Mucosa of gallbladder (tissue), 1 donor: ENCODE measurements at regions not wholly inside any gene's neighbourhood (a gene's known extent, or its start where the extent isn't known, plus 50 kb on each side); places are given as distances from the start of the nearest gene placed in this dataset.
A peak's percentile ranks its signal among the peaks of the same experiment; 100 is the strongest.
"Not testable (repeated sequence)": the region's sequence is repeated elsewhere in the genome, so short reads cannot be mapped to it uniquely, and the experiment has no call there.

Experiments
- DNase-seq: peaks from one replicate; pipeline ENCODE4 v3.0.0-alpha.2; 2020; ENCODE audit warnings: low spot score
- donor health status: DM: no; HTN: no; CAD: no.

- no peak for DNase-seq
Measured at GRCh38 chr6:119728220-119728750, 378.7 kb upstream of the MAN1A1 start.

GRCh38 chr6:119727504-119728219 is 378.1 kb upstream of the MAN1A1 start:
- DNase-seq: peak; percentile 13

DNA sequence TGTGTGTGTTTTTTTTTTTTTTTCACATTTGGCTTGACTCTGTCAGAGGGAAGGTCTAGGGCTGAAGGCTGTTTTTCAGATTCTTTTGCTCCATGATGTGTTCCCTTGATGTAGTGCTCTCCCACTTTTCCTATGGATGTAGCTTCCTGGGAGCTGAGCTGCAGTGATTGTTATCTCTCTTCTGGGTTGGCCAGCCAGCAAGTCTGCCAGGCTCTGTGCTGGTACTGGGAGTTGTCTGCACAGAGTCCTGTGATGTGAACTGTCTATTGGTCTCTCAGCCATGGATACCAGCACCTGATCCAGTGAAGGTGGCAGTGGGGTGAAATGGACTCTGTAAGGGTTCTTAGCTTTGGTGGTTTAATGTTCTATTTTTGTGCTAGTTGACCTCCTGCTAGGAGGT is 377.4 kb upstream of the MAN1A1 start:
- not testable (repeated sequence) for DNase-seq

DNA sequence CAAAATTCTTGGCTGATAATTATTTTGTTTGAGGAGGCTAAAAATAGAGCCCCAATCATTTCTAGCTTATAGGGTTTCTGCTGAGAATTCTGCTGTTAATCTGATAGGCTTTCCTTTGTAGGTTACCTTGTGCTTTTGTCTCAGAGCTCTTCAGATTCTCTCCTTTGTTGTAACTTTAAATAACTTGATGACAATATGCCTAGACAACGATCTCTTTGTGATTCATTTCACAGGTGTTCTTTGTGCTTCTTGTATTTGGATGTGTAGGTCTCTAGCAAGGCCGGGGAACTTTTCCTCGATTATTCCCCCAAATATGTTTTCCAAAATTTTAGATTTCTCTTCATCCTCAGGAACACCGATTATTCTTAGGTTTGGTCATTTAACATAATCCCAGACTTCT is 376.5 kb upstream of the MAN1A1 start:
- DNase-seq: no peak

DNA sequence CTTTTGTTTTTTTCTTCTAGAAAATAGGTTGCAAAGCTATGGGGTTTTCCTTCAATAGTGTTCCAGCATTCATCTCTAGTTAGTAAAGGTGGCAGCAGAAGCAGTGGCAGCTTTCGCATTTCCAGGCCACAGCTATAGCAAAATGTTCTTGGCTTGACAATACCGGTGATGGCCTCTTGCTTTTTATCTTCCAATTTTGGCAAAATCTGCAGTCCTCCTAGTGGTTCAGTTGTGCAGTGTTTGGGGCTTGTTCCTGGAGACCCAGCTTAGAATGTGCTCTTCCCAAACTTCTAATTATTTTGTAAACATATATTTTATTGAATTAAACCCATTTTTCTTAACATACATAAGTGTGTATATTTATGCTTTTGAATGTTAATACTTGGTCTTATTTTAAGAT is 370.6 kb upstream of the MAN1A1 start:
- no peak for DNase-seq

DNA sequence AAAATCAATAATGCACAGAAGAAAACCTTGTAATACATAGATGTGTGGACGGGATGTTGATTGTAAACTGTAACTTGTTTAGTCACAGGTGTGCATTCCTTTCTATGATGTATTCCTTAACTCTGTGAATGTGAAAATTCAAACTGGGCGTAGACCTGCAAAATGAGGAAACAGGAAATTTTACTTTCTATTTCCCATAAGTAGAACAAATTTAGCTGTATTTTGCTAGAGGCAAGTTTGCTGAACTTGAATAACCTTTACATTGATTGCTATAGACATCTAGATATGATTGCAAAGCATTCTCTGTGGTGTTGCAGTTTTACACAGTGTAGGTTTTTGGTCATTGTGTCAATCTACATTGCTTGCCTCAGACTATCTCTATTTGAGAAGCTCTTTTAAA is 368.4 kb upstream of the MAN1A1 start:
- DNase-seq: no peak

GRCh38 chr6:119716668-119717270 is 367.2 kb upstream of the MAN1A1 start:
- no peak for DNase-seq

GRCh38 chr6:119713903-119714302 is 364.3 kb upstream of the MAN1A1 start:
- no peak for DNase-seq

DNA sequence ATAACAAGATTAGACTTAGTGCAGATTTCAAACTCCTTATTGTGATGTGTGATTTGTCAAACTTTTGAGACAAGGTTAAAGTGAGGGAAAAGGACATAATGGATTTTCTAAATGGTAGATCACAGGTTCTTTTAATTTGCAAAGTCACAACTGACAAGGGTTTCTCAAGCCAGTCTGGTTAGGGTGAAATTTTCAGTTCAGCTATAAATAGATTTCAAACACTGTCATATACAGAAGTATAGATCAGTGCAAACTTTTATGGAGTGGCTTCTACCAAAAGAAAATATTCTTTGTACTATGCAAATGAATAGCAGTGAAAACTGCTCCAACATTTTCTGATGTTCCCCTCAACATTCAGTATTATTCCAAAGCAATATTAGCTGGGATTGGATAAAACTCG is 337.1 kb upstream of the MAN1A1 start:
- no peak for DNase-seq

DNA sequence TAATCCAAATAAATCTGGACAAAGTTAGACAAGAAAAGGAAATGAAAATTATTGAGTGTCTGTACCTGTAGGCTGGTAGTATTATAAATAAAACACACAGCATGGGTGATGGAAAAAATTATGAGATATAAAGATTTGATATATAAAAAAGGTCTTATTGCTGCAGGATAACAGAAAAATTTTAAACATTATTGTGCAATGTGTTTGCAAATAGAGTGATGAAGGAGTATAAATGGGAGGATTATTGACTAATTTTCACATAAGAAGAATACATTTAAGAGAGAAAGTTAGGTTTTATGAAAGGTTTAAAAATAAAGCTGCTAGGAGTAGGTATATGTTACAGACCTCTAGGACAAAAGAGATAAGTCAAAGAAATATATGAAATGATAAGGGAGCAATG is 336.7 kb upstream of the MAN1A1 start:
- no peak for DNase-seq

DNA sequence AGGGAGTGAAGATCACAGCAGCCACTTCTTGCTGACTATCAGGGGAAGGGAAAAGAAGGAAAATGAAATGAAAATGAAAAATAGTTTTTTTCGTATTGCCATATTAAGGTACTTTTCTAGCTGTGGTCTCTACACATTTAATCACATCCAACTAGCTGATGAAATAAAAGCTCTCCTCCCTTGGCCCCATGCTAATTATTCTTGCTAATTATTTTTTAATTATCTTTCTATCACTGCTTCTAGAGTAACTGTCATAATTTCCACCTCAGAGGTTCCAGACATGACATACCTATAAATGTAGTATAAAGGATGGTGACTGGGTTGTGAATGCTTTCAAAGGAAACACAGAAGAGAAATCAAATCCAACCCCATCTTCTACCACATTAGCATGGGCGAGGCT is 334.1 kb upstream of the MAN1A1 start:
- no peak for DNase-seq

DNA sequence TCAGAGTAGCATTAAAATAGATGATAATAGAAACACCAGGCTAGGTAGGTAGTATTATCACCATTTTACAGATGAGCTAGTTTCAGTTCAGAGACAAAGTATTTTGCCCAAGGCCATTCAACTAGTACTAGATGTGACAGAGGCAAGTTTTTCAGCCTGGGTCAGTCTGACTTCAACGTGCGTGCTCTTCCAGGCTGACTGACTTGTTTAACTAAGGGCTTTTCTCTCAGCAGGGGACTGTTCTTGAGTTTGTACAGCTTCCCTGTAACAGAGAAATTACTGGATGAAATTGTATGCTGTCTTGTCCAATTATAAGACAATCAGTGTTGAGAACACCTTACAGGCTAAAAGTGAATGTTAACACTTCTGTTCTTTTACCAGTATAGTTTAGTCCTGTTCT is 333.5 kb upstream of the MAN1A1 start:
- no peak for DNase-seq

DNA sequence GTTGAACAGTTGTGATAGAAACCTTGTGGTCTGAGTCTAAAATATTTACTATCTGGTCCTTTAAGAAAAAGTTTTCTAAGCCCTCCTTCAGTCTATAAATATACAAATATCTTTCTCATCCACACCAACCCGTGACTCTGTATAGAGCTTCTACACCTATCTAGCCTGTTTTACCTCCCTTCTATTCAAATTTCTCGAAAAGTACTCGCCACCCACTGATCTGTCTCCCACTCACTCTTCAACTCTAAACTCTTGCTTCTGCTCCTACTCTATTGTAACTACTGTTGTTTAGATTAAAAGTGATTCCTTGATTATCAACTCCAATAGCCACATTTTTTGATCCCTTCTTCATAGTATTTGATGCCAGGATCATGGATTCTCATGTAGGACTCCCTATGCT is 329.4 kb upstream of the MAN1A1 start:
- DNase-seq: no peak

DNA sequence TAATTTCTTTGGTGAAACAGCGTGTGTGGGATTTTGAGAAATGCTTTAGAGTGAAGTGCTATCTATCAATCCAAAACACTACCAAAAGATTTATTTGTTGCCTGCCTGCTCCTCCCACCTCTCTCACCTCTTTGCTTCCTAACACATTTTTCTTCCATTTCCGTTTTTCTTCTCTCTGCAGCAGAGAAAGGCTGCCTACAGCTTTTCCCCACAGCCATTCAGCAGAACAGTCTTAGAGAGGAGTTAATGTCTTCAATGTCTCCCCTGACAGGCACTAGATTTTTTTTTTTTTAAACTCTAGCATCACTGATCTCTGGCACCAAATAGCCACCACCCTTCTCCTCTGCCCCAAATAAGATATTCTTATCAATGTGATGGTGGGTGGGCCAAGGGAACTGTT is 327.8 kb upstream of the MAN1A1 start:
- no peak for DNase-seq

- DNase-seq: no peak
Measured at GRCh38 chr6:119676961-119677360, 327.4 kb upstream of the MAN1A1 start.

DNA sequence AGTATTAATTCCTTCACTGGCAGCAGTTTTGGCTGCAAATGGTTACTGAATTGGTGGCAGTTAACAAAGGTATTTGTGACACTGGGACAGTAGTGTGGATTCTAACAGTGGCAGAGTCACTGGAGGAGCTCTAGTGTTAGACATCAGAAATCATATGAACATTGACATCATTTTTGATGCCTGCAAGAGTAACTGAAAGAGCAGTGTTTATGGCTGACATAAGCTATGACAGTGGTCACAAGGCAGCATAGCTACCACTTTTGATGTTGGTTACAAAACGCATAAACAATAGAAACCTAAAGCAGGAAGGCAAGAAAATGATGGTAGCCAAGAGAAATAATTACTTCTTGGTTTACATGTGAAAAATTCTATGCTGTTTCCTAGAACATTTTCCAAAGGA is 326.7 kb upstream of the MAN1A1 start:
- DNase-seq: no peak

DNA sequence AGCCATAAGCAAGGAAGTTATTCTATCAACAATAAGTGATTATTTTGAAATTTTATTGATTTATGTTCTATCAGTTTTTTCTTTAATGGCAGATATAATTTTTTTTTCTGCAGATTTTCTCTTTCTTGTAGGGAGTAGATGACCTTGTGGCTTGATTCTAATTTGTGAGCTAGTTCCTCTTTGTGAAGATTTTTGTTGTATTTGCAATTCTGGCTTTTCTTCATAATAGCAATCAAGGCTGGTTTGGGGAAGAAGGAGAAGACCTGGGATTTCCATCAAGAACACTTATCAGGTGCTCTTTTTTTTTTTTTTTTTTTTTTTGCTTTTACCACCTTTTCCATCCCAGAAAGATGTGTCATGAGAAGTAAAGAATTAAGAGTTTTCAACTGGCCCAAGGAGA is 324.2 kb upstream of the MAN1A1 start:
- DNase-seq: no peak

DNA sequence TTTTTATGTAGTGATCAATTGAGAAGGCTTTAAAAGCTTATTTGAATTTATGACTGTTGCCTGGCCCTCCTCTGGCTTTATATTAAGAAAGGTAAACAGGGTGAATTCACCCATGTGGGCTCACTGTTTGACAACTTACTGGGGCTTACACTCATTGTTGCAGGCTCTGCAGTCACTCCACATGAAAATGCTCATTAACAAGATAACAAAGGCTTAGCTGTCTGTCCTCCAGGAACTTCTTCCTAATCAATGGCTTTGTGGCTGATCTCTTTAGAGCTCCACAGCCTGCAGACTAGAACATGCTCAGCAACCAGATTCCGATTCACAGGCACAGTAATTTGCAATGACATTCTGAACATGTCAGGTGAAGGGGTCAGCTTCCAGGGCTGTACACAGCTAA is 323.2 kb upstream of the MAN1A1 start:
- no peak for DNase-seq

DNA sequence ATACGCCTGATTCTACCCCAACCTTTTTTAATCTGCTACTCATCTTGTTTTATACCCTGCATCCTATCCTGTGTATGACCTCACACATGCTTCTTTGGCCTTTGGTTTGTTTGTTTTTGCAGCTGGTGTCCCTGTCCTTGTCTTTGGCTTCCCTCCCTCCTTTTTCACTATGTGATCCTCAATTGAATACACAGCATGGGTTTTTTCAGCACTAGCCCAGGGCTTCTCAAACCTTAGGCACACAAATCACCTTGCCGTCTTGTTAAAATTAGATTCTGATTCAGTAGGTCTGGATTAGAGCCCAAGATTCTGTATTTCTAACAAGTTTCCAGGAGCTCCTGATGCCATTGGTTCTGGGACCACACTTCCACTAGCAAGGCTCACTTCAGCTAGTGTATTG is 321.5 kb upstream of the MAN1A1 start:
- no peak for DNase-seq

GRCh38 chr6:119669221-119669620 is 319.7 kb upstream of the MAN1A1 start:
- DNase-seq: no peak

GRCh38 chr6:119665432-119665831 is 315.9 kb upstream of the MAN1A1 start:
- DNase-seq: not testable (repeated sequence)

- DNase-seq: no peak
Measured at GRCh38 chr6:119661628-119662027, 312.1 kb upstream of the MAN1A1 start.

GRCh38 chr6:119661078-119661477 is 311.5 kb upstream of the MAN1A1 start:
- no peak for DNase-seq

DNA sequence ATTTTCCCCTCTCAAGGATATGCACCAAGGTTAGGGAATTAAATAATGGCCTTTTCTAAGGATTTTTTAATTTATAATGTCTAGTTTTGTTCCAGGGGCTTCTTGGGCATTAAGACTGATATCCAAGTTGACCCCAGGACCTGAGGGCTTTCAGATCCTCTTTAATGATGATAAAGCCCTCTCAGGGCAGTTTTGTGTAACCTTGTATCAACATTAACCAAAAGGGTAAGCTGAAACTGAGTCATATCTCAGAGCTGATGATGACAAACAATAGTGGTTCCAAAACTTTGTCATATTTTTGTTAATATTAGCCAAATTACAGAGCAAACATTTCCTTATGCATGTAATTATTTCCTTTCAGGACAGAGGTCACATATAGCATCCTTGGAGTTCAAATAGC is 309.4 kb upstream of the MAN1A1 start:
- DNase-seq: no peak
